ENCODE measurements at regions not wholly inside any gene's neighbourhood (a gene's known extent, or its start where the extent isn't known, plus 50 kb on each side); places are given as distances from the start of the nearest gene placed in this dataset.
"Not testable (repeated sequence)": the region's sequence is repeated elsewhere in the genome, so short reads cannot be mapped to it uniquely, and the experiment has no call there.

GRCh38 chr2:393711-394696, 106.1 kb upstream of the ALKAL2 start:
- DNase-seq, result peak in 1 of 2 experiments; percentile 29

GRCh38 chr2:392926-393280, 105.0 kb upstream of the ALKAL2 start:
- no peak for DNase-seq

- no peak for DNase-seq
Observed at GRCh38 chr2:392181-392925, 104.5 kb upstream of the ALKAL2 start.

- no peak for DNase-seq
Observed at GRCh38 chr2:391696-392095, 103.8 kb upstream of the ALKAL2 start.

- no peak for DNase-seq
Observed at GRCh38 chr2:390959-391358, 103.1 kb upstream of the ALKAL2 start.

GRCh38 chr2:389985-390384, 102.1 kb upstream of the ALKAL2 start:
- not testable (repeated sequence) for DNase-seq

- not testable (repeated sequence) for DNase-seq
Observed at GRCh38 chr2:388752-389151, 100.9 kb upstream of the ALKAL2 start.

- DNase-seq, result no peak
Observed at GRCh38 chr2:387980-388421, 100.1 kb upstream of the ALKAL2 start.

- no peak for DNase-seq
Observed at GRCh38 chr2:386406-387103, 98.7 kb upstream of the ALKAL2 start.

GRCh38 chr2:385785-386184, 97.9 kb upstream of the ALKAL2 start:
- no peak for DNase-seq

GRCh38 chr2:385061-385460, 97.2 kb upstream of the ALKAL2 start:
- DNase-seq, result no peak

GRCh38 chr2:383888-384287, 96.0 kb upstream of the ALKAL2 start:
- no peak for DNase-seq

GRCh38 chr2:383178-383577, 95.3 kb upstream of the ALKAL2 start:
- no peak for DNase-seq

- DNase-seq, result no peak
Observed at GRCh38 chr2:382728-383022, 94.8 kb upstream of the ALKAL2 start.

- no peak for DNase-seq
Observed at GRCh38 chr2:381941-382727, 94.2 kb upstream of the ALKAL2 start.

GRCh38 chr2:381181-381580, 93.3 kb upstream of the ALKAL2 start:
- DNase-seq, result no peak

- no peak for DNase-seq
Observed at GRCh38 chr2:380772-381171, 92.9 kb upstream of the ALKAL2 start.

- DNase-seq, result no peak
Observed at GRCh38 chr2:380221-380620, 92.3 kb upstream of the ALKAL2 start.

- DNase-seq, result no peak
Observed at GRCh38 chr2:379778-380177, 91.9 kb upstream of the ALKAL2 start.

GRCh38 chr2:378364-378763, 90.5 kb upstream of the ALKAL2 start:
- no peak for DNase-seq

GRCh38 chr2:377414-377813, 89.5 kb upstream of the ALKAL2 start:
- DNase-seq, result no peak

- no peak for DNase-seq
Observed at GRCh38 chr2:375956-376307, 88.0 kb upstream of the ALKAL2 start.

Measured in SW 1271 (cell line).